Fibroblast of gingiva (primary cell): ENCODE measurements at regions not wholly inside any gene's neighbourhood (a gene's known extent, or its start where the extent isn't known, plus 50 kb on each side); places are given as distances from the start of the nearest gene placed in this dataset.

Experiments
- DNase-seq: peaks from one replicate; pipeline ENCODE4 v3.0.0-alpha.2; 2011; ENCODE audit warnings: low read depth

- no peak for DNase-seq
These were observed 330.8 kb upstream of the SPTLC3 start for GRCh38 chr20:12677925-12678324.

DNA sequence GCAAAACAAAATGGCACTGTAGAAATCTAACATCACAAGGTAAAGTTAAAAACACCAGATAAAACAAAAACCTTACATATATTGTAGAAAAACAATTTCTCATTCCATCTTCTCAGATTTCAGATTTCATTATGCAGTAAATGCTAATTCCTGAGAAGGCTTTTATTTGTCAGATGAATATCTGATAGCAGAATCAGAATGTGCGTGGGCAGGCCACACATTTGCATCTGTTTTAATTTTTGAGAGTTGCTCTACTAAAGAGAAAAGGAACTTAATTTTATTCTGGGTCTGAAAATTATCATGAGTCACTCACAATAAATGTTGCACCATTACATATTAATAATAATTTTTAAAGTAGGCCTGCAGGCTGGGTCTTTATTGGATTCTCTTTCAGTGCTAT lies 329.3 kb upstream of the SPTLC3 start:
- no peak for DNase-seq

DNA sequence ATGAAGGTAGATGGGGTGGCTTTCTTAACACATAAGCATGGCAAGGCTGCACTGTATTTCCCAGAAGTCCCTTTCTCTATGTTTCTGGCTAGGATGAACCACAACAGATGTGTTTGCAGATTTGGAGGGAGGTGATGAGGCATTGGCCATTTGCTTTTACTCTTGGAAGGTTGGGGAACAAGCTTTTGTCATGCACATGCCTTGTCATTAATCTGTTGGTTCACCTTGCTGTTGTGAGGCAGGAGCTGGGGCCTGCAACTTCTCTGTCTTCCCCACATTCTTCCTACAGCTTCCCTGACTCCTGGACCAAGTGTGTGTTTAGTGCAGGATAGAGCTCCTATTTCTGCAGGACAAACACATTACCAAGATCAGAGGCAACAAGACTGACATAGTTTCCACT lies 326.2 kb upstream of the SPTLC3 start:
- no peak for DNase-seq

DNA sequence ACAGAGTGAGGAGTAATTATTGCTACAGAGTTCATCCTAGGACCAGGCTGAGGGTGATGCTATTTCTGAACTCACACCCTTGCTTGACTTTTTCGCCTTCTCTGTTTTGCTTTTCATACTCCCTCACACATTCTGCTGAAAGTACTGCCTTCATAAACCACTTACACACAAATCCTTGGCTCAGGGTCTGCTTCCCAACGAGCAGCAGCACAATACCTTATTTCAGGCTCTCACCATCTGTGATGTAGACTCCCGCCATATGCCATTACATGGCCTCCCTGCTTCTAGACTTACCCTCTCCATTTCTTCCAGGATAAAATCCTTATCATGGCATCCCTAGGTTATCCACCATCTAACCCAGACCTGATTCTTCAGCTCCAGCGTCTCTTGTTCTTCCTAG lies 321.3 kb upstream of the SPTLC3 start:
- no peak for DNase-seq

DNA sequence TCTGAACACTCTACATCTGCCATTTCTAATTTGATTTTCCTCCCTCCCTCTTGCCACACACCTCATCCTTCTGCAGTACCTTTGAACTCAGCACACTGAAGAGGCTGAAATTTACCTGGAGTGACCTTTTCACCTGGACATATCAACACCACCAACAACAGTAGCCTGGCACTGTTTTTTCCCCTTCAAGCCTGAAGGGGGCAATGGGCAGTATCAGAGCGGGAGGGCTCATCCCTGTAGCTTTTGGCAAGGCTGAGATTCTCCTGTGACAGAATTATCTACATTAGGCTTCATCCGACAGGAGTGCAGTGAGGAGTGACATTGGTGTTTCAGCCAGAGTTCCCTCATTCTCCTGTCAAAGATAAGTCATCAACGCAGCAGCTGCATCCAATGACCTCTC lies 312.8 kb upstream of the SPTLC3 start:
- DNase-seq: no peak

DNA sequence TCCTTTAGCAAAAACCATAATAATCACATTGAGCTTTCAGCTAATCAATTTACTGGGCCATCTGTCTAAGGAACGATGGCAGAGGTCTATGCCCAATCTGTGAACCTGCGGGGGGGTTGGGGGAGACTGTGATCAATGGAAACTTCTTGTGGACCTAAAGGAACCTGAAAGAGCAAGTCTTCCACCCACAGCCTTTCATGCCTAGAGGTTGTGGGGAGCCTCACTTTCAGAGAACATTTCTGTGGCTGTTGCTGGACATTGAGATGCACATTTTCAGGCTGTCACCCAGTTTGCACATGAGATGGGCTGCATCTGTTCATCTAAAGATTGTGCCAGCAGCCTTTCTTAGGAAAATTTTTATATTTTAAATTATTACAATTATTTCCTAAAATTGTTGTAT lies 310.0 kb upstream of the SPTLC3 start:
- no peak for DNase-seq

- DNase-seq: no peak
These were observed 309.2 kb upstream of the SPTLC3 start for GRCh38 chr20:12699374-12700228.

DNA sequence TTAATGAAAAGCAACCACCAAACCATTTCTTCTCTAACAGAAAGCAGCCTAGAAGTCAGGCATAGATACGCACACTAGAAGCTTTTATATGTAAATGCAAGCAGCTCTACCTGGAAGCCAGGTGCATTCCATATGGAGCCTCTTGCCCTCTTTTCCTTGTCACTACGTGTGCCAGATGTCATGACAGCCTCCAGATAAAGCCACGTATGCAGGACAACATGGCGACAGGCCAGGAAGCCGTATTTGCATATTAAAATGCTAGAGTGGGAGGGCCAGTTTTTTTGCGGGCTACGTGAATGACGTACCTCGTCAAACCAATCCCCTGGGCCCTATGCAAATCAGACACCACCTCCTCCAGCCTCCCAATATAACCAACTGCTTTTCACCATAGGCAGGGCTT lies 308.1 kb upstream of the SPTLC3 start:
- no peak for DNase-seq

- DNase-seq: no peak
These were observed 306.5 kb upstream of the SPTLC3 start for GRCh38 chr20:12702312-12702711.

GRCh38 chr20:12715371-12715770 lies 293.4 kb upstream of the SPTLC3 start:
- DNase-seq: no peak

- DNase-seq: no peak
These were observed 292.6 kb upstream of the SPTLC3 start for GRCh38 chr20:12715991-12716680.

- no peak for DNase-seq
These were observed 291.7 kb upstream of the SPTLC3 start for GRCh38 chr20:12717061-12717460.

DNA sequence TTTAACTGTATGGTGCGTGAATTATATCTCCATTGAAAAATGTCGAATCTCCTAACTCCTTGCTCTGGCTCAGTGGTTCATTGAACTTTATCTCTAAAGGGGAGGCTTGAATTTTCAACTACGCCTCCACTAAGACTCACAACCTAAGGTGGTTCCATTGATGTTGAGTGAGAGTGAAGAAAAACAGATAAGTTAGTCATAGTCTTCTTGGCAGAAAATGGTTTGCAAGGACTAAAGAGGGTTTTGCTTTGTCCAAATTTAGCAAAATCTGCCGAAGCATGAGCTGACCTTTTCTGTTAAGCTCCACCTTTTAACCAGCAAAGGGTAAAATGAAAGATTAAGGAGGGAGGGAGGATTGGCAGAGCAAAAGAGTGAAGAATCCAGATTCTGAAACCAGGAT lies 290.2 kb upstream of the SPTLC3 start:
- DNase-seq: no peak

DNA sequence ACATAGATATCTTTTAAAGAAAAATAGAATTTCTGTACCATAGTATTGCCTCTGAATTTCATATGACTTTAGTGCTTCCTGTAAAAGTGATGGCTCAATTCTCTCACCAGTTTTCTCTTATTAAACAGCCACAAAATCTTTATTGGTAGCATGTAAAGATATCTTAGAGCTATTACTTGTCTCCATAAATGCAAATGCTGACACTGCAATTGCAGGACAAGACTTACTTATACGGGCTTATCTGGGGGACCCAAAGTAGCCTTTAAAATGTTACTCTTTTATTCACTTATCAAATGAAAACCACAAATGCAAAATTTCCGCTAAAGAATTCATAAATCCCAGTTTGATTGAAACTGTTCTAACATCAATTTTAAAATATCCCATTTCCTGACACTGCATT lies 287.1 kb upstream of the SPTLC3 start:
- no peak for DNase-seq

DNA sequence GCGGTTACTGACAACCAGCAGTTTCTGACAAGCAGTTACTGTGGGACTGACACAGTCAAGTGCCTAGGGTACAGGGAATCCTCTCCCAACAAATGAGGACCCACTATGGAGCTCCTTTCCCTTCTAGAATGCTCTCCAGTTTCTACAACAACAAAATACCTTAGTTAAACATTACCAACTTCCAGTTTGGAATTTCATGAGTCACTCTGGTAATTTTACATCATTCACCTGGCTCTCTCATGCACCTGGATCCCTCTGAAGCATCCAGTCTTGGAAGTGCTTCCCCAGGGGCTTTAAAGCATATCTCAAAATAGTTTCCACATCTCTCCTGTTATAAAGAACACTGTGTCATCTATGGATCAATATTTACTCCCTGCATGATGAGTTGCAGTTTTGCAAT lies 286.7 kb upstream of the SPTLC3 start:
- DNase-seq: no peak

- no peak for DNase-seq
These were observed 285.0 kb upstream of the SPTLC3 start for GRCh38 chr20:12723811-12724210.

GRCh38 chr20:12728782-12729181 lies 280.0 kb upstream of the SPTLC3 start:
- DNase-seq: no peak

- no peak for DNase-seq
These were observed 279.4 kb upstream of the SPTLC3 start for GRCh38 chr20:12729326-12729725.

DNA sequence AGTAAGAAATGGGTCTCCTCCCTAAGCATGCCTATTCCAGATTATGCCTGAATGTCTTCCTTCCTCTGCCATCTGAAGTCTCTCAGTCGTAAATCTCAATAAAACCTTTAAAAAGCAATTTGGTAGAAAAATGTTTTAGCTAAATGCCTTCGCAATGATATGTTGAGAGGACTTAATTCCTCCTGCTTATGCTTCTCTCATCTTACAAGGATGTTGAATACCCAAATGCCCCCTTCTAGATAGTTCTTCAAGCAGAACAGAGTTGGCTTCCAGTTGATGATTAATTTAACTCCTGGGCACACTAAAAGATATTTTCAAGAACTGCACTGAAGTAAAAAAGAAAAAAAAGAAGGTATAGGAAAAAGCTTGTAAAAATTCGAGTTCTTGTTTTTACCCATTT lies 275.0 kb upstream of the SPTLC3 start:
- DNase-seq: no peak

DNA sequence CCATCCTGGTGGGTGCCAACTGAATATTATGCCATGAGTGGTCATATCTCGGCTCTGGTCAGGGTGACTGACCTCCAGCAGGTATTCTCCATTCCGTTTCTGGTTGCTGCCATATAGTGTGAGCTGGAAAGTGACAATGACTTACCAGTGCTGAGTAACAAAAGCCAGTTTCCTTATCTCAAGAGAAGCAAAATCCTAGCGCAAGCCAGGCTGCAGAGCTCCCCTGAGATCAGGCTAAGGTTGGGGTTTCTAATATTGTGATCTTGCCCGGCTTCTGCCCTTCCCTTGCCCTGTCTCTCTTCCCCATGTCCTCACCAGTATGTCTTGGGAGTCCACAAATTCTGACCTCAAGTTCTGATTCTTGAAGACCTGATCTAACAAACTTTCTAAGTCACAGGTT lies 271.3 kb upstream of the SPTLC3 start:
- no peak for DNase-seq

GRCh38 chr20:12737900-12738299 lies 270.9 kb upstream of the SPTLC3 start:
- DNase-seq: no peak

DNA sequence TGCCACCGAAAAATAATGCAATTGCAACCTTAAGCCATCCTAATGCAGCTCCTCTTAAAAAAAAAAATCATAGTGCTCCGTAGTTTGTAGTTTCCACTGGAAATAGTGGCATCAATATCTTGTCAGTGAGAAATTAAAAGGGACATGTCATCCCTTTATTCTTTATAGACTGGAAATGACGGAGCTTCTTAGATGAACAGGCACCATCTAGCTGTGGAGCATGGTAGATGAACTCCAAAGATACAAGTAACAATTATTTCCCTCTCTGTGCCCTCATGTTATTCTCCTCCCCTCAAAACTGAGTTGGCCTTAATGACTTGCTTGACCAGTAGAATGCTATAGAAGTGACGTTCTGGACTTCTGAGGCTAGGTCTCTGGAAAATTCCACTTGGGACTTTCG lies 268.1 kb upstream of the SPTLC3 start:
- DNase-seq: no peak

GRCh38 chr20:12744037-12744436 lies 264.7 kb upstream of the SPTLC3 start:
- no peak for DNase-seq
